HG02840 (cell line): ENCODE measurements at regions not wholly inside any gene's neighbourhood (a gene's known extent, or its start where the extent isn't known, plus 50 kb on each side); places are given as distances from the start of the nearest gene placed in this dataset.
"Not testable (repeated sequence)": the region's sequence is repeated elsewhere in the genome, so short reads cannot be mapped to it uniquely, and the experiment has no call there.

Experiments used
- ATAC-seq: cut with Tn5 transposase; IDR thresholded peaks from one replicate; pipeline ENCODE4 v1.9.1; 2021; ENCODE audit warnings: mild to moderate bottlenecking, moderate library complexity, moderate number of reproducible peaks; ENCODE audit not compliant: unreplicated experiment, low FRiP score

GRCh38 chr5:136749016-136749415 lies 383.7 kb upstream of the TRPC7 start:
- no peak for ATAC-seq

GRCh38 chr5:136743052-136743451 lies 377.7 kb upstream of the TRPC7 start:
- ATAC-seq, result no peak

- ATAC-seq, result no peak
These were observed 374.9 kb upstream of the TRPC7 start for GRCh38 chr5:136740228-136740627.

DNA sequence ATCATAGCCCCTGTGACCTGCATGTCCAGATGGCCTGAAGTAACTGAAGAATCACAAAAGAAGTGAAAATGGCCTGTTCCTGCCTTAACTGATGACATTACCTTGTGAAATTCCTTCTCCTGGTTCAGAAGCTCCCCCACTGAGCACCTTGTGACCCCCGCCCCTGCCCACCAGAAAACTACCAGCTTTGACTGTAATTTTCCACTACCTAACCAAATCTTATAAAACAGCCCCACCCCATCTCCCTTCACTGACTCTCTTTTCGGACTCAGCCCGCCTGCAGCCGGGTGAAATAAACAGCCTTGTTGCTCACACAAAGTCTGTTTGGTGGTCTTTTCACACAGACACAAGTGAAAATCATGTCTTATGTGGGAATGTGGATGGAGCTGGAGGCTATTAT lies 373.9 kb upstream of the TRPC7 start:
- not testable (repeated sequence) for ATAC-seq

GRCh38 chr5:136738829-136739228 lies 373.5 kb upstream of the TRPC7 start:
- ATAC-seq, result no peak

DNA sequence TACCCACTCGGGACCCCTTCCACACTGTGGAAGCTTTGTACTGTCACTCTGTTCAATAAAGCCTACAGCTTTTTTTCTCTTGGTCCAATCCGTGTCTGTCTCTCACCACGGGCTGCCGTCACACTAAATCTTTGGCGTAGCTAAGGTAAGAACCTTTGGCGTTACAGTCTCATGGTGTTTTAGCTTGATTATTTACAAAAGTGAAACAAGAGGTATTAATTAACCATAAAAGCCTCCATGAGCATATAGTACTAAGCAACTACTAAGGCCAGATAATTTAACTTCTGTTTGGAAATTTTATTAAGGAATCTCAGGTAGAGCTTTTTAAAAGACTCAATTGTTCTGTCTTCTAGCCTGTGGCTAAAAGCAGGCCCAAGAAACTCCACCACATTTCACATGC lies 370.7 kb upstream of the TRPC7 start:
- no peak for ATAC-seq

GRCh38 chr5:136735611-136736010 lies 370.3 kb upstream of the TRPC7 start:
- not testable (repeated sequence) for ATAC-seq

- ATAC-seq, result no peak
These were observed 369.3 kb upstream of the TRPC7 start for GRCh38 chr5:136734628-136735027.

GRCh38 chr5:136732751-136733150 lies 367.4 kb upstream of the TRPC7 start:
- no peak for ATAC-seq

GRCh38 chr5:136731241-136731900 lies 366.0 kb upstream of the TRPC7 start:
- ATAC-seq, result no peak

DNA sequence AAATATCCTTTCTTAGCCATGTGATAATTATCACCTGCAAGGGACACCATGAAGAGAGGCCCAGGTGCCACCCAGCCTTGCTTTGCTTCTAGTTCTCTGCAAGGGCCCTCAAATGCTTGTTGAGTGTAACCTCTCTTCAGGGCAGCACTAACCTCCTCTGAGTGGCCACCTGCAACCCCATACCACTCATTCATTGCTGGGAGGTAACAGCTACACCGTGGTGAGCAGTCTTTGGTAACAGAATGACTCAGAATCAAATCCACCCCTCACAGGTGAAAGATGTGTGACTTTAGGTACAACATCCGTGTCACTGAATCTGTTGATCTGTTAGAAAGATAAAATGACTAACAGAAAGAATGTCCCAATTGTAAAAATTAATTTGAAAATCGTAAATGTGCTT lies 365.1 kb upstream of the TRPC7 start:
- no peak for ATAC-seq

DNA sequence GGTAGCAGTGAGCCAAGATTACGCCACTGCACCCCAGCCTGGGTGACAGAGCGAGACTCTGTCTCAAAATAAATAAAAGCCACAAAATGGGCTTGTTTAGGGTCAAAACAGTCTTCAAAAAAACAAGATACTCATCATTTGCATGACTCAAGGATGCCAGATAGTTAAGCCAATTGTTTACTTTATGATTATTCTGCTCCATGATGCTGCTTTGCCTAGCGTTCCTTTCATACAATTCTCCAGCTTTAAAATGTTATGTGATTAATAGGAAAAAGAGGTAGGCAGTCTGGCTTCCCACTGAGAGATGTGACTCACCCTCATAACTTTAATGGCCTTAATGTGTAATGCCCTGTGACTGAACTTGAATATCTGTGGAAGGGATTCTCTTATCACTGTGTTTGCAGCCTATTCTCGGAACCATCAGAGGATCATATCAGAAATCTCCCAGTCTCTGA lies 364.6 kb upstream of the TRPC7 start:
- no peak for ATAC-seq

DNA sequence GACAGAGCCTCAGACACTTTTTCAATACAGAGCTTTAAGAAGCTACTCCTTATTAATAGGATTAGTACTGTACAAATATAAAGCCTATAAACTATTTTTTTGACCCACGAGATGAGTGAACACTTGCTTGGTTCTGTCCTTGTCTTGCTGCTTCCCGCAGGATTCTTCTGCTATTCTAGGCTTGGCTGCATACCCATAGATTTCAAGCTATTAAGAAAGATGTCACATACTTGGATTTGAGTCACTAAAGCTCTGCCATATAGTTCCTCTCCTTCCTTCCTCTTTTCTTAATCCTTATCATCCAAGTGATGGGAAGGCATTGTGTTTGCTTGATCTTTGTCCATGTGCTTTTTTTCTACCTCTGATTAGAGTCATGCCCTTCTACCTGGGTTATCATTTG lies 361.2 kb upstream of the TRPC7 start:
- no peak for ATAC-seq

GRCh38 chr5:136724161-136724560 lies 358.8 kb upstream of the TRPC7 start:
- no peak for ATAC-seq

- ATAC-seq, result no peak
These were observed 357.2 kb upstream of the TRPC7 start for GRCh38 chr5:136722581-136722980.

DNA sequence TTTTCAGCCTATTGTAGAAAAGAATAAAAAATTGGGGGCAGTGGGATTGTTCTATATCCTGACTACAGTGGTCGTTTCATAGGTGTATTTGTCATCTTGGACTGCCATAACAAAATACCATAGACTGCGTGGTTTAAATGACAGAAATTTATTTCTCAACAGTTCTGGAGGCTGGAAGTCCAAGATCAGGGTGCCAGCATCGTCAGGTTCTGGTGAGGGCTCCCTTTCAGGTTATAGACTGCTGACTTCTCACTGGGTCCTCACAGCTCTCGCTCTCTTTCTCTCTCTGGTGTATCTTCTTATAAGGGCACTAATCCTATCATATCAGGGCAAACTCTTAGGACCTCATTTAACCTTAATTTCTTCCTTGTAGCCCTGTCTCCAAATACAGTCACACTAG lies 356.7 kb upstream of the TRPC7 start:
- ATAC-seq, result no peak

DNA sequence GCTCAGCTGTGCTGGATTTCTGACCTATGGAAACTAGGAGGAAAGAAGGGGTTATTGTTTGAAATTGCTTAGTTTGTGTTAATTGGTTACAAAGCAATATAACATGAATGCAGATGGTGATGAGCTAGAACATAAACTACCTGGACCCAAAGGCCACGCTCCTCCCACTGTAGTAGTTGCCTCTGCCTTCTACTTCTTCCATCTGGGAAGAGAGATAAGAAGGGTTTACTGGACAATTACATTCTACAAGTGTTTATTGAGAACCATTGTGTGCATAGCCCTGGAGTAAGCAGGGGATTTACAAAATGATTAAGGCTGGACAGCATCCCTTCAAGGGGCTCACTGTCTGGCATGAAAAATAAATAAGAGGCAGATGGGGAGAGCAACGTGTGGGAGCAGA lies 355.3 kb upstream of the TRPC7 start:
- ATAC-seq, result no peak

DNA sequence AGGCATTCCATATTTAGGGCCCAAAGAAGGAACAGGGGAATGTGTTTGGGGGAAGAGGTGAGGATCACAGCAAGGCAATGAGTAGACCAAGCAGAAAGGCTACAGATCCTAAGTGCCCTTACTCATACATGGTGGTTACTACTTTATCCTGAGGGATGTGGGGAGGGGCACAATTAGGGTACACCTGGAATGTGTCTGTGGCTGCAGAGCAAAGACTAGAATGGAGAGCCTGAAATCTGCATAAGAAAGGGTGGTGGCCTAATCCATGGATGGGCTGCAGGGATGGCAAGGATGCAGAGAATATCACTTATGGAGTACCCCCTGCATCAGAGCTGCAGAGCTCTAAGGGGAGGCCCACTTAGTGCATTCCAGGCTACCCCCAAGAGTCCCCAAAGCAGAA lies 352.6 kb upstream of the TRPC7 start:
- ATAC-seq, result no peak

DNA sequence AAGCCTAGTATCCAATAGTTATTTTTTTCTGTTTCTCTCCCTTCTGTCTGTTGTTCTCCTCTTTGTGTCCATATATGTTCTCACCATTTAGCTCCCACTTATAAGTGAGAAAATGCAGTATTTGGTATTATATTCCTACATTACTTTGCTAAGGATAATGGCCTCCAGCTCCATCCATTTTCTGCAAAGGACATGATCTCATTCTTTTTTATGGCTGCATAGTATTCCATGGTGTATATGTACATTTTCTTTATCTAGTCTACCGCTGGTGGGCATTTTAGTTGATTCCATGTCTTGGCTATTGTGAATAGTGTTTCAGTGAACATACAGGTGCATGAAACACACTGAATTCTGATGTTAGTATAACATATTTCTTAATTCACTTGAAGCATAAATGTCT lies 348.9 kb upstream of the TRPC7 start:
- ATAC-seq, result no peak

DNA sequence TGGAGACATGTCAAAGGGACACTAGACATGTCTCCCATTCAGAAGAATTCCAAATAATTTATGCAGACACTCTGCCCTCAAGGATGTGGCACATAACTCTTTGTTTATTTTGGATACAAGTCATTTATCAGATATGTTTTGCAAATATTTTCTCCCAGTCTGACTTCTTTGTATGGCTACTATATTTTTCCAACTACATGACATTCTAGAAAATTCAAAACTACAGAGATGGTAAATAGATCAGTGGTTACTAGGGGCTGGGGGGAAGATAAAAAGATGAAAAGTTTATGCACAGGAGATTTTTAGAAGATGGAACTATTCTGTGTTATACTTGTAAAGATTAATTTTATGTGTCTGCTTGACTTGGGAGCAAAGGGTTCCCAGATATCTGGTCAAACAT lies 347.3 kb upstream of the TRPC7 start:
- ATAC-seq, result no peak

DNA sequence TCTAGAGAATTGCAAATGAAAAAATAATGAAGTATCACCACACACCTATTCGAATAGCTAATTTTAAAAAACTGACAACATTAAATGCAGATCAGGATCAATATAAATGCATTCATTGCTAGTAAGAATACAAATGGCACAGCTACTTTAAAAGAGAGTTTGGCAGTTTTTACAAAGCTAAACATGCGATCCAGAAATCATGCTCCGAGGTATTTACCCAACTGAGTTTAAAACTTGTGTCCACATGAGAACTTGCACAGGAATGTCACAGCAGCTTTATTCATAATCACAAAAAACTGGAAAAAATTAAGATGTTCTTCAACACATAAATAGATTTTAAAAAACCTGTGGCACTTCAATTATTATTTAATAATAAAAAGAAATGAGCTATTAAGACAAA lies 345.5 kb upstream of the TRPC7 start:
- no peak for ATAC-seq

- no peak for ATAC-seq
These were observed 338.4 kb upstream of the TRPC7 start for GRCh38 chr5:136703706-136704105.

GRCh38 chr5:136703036-136703435 lies 337.7 kb upstream of the TRPC7 start:
- no peak for ATAC-seq
